ENCODE measurements at regions not wholly inside any gene's neighbourhood (a gene's known extent, or its start where the extent isn't known, plus 50 kb on each side); places are given as distances from the start of the nearest gene placed in this dataset.

DNA sequence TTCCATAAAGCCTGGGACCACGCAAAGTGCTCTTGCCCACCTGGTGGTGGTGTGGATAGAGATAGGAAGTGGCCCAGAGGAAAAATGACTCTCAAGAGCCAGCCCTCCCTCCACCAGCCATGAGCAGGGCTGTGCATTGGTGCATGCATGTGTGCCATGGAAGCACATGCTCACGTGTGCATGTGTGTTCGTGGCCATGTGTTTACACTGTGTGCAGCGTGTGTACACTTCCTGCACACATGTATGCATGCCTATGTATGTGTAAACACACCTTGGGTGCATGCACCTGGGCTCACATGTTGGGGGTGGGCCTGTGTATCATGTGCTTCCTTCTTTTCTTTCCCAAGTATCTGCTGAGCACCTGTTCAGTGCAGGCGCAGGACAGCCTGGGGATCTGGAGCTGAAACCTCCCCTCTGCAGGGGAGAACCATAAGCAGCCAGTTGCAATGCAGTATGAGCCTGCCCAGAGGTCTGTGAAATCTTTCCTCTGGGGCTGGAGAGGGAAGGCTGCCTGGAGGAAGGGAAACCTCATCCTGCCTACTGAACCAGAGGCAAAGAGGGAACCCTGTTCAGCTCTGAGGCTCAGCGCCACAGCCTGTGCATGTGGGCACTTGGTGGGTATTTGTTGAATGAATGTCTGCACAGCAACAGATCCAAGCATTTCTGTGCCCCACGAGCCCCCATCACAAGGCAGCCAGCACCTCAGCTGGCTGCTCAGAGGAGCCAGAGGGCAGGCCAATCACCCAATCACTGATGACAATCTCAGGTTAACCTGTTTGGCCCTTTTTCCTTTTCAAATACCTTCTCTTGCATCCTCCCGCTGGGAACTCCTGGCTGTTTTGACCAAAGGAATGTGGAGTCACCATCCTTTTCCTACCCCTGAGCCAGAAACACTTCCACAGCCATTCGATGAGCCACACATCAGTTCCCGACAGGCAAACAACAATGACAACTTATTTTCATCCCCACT, 327.0 kb downstream of the NPHP4 start:
- in situ Hi-C loops (cut with MboI; ENCODE audit: low sequenced_read_pairs in 4 of 4) (no loop called here), intact Hi-C loops (cut with DNase I; ENCODE audit: low total_unique reads) (no loop called here)
- DNase-seq (no peak), ATAC-seq (no peak)
- Histone ChIP-seq H3K27me3 (peaks cover 0 to 4% (median 0%) of the 10 kb centered on the region in 3 donors), H3K9me3 (no peaks in the 10 kb centered on the region), H3K36me3 (no peaks in the 10 kb centered on the region), H3K4me1 (no peaks in the 10 kb centered on the region), H3K4me3 (no peak overlapping the region), H3K27ac (no peak overlapping the region)
- TF ChIP-seq POLR2A (IDR thresholded peaks at IDR 0.05) = no peak
- TF ChIP-seq, protein P1, sequence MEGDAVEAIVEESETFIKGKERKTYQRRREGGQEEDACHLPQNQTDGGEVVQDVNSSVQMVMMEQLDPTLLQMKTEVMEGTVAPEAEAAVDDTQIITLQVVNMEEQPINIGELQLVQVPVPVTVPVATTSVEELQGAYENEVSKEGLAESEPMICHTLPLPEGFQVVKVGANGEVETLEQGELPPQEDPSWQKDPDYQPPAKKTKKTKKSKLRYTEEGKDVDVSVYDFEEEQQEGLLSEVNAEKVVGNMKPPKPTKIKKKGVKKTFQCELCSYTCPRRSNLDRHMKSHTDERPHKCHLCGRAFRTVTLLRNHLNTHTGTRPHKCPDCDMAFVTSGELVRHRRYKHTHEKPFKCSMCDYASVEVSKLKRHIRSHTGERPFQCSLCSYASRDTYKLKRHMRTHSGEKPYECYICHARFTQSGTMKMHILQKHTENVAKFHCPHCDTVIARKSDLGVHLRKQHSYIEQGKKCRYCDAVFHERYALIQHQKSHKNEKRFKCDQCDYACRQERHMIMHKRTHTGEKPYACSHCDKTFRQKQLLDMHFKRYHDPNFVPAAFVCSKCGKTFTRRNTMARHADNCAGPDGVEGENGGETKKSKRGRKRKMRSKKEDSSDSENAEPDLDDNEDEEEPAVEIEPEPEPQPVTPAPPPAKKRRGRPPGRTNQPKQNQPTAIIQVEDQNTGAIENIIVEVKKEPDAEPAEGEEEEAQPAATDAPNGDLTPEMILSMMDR (IDR thresholded peaks at IDR 0.05 in 4 of 5, conservative IDR thresholded peaks at IDR 0.05 in 1 of 5) = no peak

- H3K4me3 ChIP-seq = no peak overlapping the region
- TF ChIP-seq, protein P1 (IDR thresholded peaks at IDR 0.05 in 4 of 5, conservative IDR thresholded peaks at IDR 0.05 in 1 of 5) = no peak
- TF ChIP-seq POLR2A (IDR thresholded peaks at IDR 0.05) = no peak
- H3K9me3 ChIP-seq = no peaks in the 10 kb centered on the region
- H3K27me3 ChIP-seq = peaks cover 0 to 4% (median 0%) of the 10 kb centered on the region in 3 donors
- DNase-seq (no peak), ATAC-seq (no peak)
- in situ Hi-C loops (cut with MboI; ENCODE audit: low sequenced_read_pairs in 4 of 4) (no loop called here), intact Hi-C loops (cut with DNase I; ENCODE audit: low total_unique reads) (no loop called here)
- H3K27ac ChIP-seq = no peak overlapping the region
- H3K36me3 ChIP-seq = no peaks in the 10 kb centered on the region
- no peaks in the 10 kb centered on the region for H3K4me1 ChIP-seq
These were observed 328.0 kb downstream of the NPHP4 start for GRCh38 chr1:5664081-5664768.

- ATAC-seq = no peak
- in situ Hi-C loops (cut with MboI; ENCODE audit: low sequenced_read_pairs in 4 of 4) (no loop called here), intact Hi-C loops (cut with DNase I; ENCODE audit: low total_unique reads) (no loop called here)
- Histone ChIP-seq H3K27me3 (peaks cover 0 to 4% (median 0%) of the 10 kb centered on the region in 3 donors), H3K36me3 (no peaks in the 10 kb centered on the region), H3K4me1 (no peaks in the 10 kb centered on the region), H3K4me3 (no peak overlapping the region), H3K27ac (no peak overlapping the region), H3K9me3 (no peaks in the 10 kb centered on the region)
- TF ChIP-seq, protein P1 (IDR thresholded peaks at IDR 0.05 in 4 of 5, conservative IDR thresholded peaks at IDR 0.05 in 1 of 5) = no peak
- TF ChIP-seq POLR2A (IDR thresholded peaks at IDR 0.05) = no peak
- no peak for DNase-seq
These were observed 329.5 kb downstream of the NPHP4 start for GRCh38 chr1:5662744-5663126.

- no peak overlapping the region for H3K27ac ChIP-seq
- peaks cover 0 to 4% (median 0%) of the 10 kb centered on the region in 3 donors for H3K27me3 ChIP-seq
- TF ChIP-seq, protein P1 (IDR thresholded peaks at IDR 0.05 in 4 of 5, conservative IDR thresholded peaks at IDR 0.05 in 1 of 5) = no peak
- no peak for TF ChIP-seq POLR2A (IDR thresholded peaks at IDR 0.05)
- ATAC-seq (no peak), DNase-seq (no peak)
- no peak overlapping the region for H3K4me3 ChIP-seq
- in situ Hi-C loops (cut with MboI; ENCODE audit: low sequenced_read_pairs in 4 of 4) (no loop called here), intact Hi-C loops (cut with DNase I; ENCODE audit: low total_unique reads) (no loop called here)
- H3K36me3 ChIP-seq = no peaks in the 10 kb centered on the region
- H3K4me1 ChIP-seq = no peaks in the 10 kb centered on the region
- no peaks in the 10 kb centered on the region for H3K9me3 ChIP-seq
These were observed 330.0 kb downstream of the NPHP4 start for GRCh38 chr1:5662086-5662743.

Data from gastrocnemius medialis (tissue), 4 donors.